H1 (cell line): ENCODE measurements at regions not wholly inside any gene's neighbourhood (a gene's known extent, or its start where the extent isn't known, plus 50 kb on each side); places are given as distances from the start of the nearest gene placed in this dataset.

ENCODE experiments used
- ASH2L ChIP-seq: fragments of 200-600, 300-600 bp; sonication (generic); IDR thresholded peaks from one replicate; pipeline ENCODE4 v1.7.1; 2017; ENCODE audit warnings: low read length
- BRCA1 ChIP-seq: IDR thresholded peaks from 2 replicates; pipeline ENCODE4 v1.6.1; 2012; ENCODE audit warnings: low read depth, low read length, improper control_type of control experiment
- CHD1 ChIP-seq: IDR thresholded peaks from 2 replicates; pipeline ENCODE4 v1.6.1; 2012; ENCODE audit warnings: low read depth, low read length, improper control_type of control experiment
- CHD7 ChIP-seq: fragments of 300-600 bp; sonication (generic); IDR thresholded peaks from 2 replicates; pipeline ENCODE4 v1.7.1; 2012; ENCODE audit warnings: low read length, moderate library complexity, mild to moderate bottlenecking, inconsistent platforms; ENCODE audit not compliant: insufficient replicate concordance
- HDAC6 ChIP-seq: IDR thresholded peaks from one replicate; pipeline ENCODE4 v1.7.1; 2012; ENCODE audit warnings: low read depth, mild to moderate bottlenecking, inconsistent platforms, low read length, moderate library complexity
- JUND ChIP-seq: IDR thresholded peaks from 2 replicates; pipeline ENCODE4 v1.6.1; 2011; ENCODE audit warnings: mild to moderate bottlenecking, improper control_type of control experiment, low read length
- KDM4A ChIP-seq: IDR thresholded peaks from one replicate; pipeline ENCODE4 v1.7.1; 2012; ENCODE audit warnings: low read depth, mild to moderate bottlenecking, moderate library complexity, low read length, inconsistent platforms; ENCODE audit not compliant: severe bottlenecking
- KDM5A ChIP-seq: fragments of 200-600 bp; IDR thresholded peaks from 2 replicates; pipeline ENCODE4 v1.7.1; 2012; ENCODE audit warnings: mild to moderate bottlenecking, low read length, inconsistent platforms, mixed read lengths
- RXRA ChIP-seq: IDR thresholded peaks from 2 replicates; pipeline ENCODE4 v1.6.1; 2011; ENCODE audit warnings: low read depth, mild to moderate bottlenecking, low read length, moderate library complexity; ENCODE audit not compliant: insufficient read depth
- SIRT6 ChIP-seq: IDR thresholded peaks from one replicate; pipeline ENCODE4 v1.7.1; 2012; ENCODE audit warnings: low read length, inconsistent platforms
- SUZ12 ChIP-seq: fragments of 200-600 bp; sonication (generic); IDR thresholded peaks from 2 replicates; pipeline ENCODE4 v1.6.1; 2012; ENCODE audit warnings: mild to moderate bottlenecking, inconsistent platforms, low read length, moderate library complexity, mixed read lengths
- TAF7 ChIP-seq: optimal IDR thresholded peaks from 2 replicates; pipeline ENCODE3; 2011; ENCODE audit warnings: low read depth, mild to moderate bottlenecking, inconsistent platforms, low read length, moderate library complexity, borderline replicate concordance
- TCF12 ChIP-seq: IDR thresholded peaks from 2 replicates; pipeline ENCODE4 v1.6.1; 2011; ENCODE audit warnings: low read depth, mild to moderate bottlenecking, low read length
- ZNF274 ChIP-seq: IDR thresholded peaks from 2 replicates; pipeline ENCODE4 v1.7.0; 2012; ENCODE audit warnings: low read length, borderline replicate concordance; ENCODE audit errors: extremely low read depth

GRCh38 chr12:74922642-74923041 is 287.0 kb downstream of the KCNC2 start (continued):
- TF ChIP-seq CHD7 (no peak), KDM5A (no peak), BRCA1 (no peak), KDM4A (no peak), SIRT6 (no peak), RXRA (no peak), ASH2L (no peak), TAF7 (no peak), CHD1 (no peak), JUND (no peak), ZNF274 (no peak), SUZ12 (no peak), TCF12 (no peak), HDAC6 (no peak)
